ENCODE measurements at regions not wholly inside any gene's neighbourhood (a gene's known extent, or its start where the extent isn't known, plus 50 kb on each side); places are given as distances from the start of the nearest gene placed in this dataset.

DNA sequence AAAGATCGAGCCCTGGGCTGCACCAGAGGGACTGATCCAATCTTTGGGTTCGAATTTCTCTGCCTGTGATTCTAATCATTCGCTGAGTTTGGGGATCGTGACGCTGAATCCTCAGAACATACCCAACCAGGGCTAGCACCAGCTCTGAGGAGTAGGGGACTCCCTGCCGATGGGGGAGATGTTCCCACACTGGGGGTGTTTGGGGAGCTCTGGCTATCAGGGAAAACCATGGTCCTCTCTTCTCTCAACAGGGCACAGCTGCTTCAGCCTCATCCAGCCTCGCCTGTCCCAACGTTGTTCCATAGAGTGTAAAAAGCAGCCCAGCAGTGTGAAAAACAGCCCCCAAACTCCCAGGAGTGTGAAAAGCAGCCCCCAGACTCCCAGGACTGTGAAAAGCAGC, 136.6 kb downstream of the ANKRD60 start:
- no peak for DNase-seq (ENCODE audit: low read depth)

DNA sequence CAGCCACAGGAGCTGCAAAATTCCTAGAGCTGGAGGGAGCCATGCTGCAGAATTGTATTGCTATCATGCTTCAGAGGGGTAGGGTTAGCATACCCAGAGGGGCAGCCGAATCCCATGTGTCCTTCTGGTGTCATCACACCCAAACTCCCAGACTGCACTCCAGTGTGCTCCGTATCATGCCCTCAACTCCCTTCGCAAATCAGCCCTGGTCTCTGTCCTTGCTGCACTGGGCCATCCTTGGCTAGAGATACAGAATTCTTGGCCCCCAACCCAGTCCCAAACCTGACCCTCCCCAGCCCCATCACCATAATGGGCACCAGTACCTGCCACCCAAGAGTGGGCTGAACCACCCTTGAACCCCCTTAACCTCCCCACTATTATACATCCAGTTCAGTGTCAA, 138.3 kb downstream of the ANKRD60 start:
- no peak for DNase-seq (ENCODE audit: low read depth)

DNA sequence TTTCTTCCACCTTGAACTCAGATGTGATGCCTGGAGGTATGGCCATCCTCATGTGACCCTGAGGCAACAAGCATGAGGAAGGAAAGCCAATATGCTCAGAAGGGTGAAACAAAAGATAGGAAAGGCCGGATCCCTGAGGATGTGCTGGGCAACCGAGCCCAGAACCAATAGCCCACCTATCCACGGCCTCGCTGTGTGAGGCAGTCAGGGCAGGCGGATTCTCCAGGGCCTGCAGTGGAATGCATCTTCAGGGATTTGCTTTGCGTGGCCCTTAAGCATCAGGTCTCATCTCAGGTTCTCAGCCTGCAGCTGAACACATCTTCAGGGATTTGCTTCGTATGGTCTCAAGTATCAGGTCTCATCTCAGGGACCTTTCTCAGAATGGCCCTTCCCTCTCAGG, 139.8 kb downstream of the ANKRD60 start:
- no peak for DNase-seq (ENCODE audit: low read depth)

DNA sequence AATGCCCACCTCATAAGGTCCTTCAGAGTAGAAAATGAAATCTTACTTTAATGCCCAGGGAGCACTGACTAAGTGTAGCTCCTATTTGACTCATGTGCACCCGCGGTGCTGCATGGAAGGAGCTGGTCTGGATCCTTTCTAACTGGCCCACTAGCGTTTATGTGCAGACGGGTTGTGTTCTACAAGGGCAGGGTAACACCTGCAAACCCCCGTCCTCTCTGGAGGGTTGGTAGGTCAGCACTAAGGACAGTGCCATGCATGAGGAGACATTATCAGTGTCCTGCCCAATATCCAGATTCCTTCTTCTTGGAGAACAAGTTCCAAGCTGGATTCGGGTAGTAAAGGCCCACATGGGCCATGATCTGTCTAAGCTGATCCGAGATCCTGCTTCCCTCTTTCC, 140.3 kb downstream of the ANKRD60 start:
- DNase-seq (ENCODE audit: low read depth): no peak

DNA sequence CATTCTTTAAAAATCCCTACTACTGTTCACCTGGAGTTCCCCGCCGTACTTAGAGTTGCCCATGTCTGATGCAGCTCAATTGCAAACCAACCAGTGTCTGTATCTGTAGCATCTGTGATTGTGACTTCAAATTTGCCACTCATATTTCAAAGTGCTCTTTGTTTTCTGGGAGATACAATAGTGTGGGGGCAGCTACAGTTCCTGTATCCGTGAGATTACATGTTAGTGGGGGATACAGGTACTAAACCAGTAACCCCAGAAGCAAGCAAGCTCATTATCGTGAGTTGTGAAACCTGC, 140.9 kb downstream of the ANKRD60 start:
- no peak for DNase-seq (ENCODE audit: low read depth)

DNA sequence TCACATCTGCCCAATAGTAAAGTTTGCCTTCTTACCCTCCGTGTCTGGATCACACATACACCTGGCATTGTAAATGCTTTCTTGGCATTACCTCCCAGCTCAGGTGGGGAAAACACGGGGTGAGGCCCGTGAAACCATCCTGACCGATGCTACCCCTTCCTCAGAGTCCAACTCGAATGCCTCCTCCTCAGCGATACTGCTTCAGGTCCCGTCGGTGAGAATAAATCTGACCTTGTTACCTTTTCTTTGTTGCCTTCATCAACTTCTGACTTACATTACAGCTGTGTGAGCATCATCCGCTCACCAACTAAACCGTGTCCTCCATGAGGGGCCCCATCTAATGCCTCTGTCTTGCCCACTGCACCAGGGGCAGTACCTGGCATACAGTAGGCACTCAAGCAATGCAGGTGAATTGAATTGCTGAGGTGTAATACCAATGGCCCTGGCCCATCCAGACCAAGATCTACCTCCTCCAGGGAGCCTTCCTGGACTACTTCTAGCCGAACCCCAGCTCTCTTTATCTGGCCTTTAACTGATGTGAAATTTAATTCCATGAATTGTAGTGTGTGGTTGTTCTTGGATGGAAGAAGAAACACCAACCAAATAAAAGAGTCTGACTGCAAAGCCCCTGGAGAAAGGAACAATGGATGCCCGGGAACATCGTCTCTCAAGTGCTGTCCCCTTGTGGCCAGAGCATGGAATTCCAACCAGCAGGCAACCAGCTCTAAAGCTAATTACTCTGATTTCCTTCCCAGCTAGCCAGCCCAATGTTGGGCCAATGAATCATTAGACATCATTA, 141.5 kb downstream of the ANKRD60 start:
- DNase-seq (ENCODE audit: low read depth): no peak

DNA sequence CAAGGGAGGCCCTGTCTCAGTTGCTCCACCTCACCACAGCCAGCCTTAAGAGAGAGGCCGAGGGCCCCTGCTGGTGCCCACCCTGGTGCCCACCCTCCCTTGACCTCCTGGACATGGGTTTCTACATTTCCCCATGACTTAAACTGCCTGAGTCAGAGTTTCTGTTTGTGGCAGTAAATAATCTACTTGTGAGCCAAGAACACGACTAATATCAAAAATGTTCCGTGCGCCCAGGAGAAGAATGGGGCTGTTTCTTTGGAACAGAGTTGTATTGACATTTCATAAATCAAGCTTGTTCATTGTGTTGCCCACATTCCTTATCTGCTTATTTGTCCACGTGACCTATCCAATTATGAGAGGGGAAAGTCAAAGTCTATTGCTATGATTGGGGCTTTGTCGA, 143.5 kb downstream of the ANKRD60 start:
- no peak for DNase-seq (ENCODE audit: low read depth)

DNA sequence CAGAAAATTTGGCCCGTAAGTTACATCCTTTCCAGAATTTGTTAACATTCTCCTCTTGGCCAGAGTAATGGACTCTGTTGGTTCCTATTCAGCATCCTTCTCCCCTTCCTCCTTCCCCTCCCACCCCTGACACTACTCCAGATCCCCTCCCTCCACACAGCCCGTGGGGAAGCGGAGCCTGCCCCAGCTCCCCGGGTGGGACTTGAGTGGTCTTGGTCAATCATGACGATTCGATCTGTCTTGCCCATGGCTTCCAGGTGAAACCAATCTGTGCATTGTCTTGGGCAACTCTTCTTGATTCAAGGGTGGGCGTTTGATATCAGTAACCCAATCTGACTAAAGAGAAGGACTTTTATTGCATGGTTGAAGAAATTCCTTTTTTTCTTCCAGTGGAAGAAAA, 143.9 kb downstream of the ANKRD60 start:
- DNase-seq (ENCODE audit: low read depth): no peak

DNA sequence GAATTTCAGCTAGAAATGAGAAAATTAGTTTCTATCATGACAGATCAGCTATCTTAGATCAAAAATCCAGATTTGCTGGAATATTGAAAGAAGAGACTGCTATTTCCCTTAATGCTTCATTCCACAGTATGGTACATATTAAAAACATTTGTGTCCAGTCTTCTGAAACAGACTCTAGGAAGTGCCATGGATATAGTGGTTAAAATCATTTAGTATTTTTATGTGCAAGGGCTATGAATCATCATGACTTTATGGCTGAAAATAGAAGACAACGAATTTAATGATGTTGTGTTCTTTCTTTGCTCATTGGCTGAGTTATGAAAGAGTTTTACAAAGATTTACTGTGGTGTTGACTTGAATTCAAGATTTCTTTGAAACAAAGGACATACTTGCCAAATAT, 146.6 kb downstream of the ANKRD60 start:
- peak; percentile 80 for DNase-seq (ENCODE audit: low read depth)

DNA sequence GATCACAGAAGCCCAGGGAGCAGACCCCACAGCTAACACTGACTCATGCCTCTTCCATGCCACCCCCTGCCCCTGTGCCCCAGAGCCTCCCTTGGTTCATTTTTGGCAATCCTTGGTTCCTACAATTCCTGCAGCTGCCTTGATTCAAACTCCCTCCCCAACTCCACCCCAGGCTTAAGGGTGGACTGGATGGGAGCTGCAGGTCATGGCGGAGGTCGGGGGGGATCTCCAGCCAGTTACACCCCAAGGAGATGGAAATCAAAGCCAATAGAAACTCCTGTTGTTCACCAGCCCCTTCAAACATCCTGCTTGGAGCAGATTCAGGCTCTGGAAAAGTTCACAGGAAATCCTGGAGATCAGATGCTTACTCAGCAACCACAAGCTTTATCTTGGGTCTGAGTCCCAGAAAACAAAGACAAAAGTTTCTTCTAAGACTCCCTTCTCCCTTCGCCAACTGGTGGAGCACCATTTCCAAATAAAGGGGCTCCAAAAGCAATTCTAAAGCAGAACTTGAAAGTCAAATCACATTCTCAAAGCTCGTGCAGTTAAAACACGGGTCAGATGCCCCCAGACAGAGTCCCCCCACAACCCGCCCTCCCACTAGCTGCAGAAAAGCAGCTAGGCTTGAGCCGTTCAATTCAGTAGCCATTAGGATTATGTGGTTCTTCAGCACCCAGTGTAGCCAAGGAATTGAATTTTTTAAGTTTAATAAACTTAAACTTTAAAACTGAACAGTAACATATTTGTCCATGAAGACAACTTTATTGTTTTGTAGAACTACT, 149.5 kb downstream of the ANKRD60 start:
- peak; percentile 47 for DNase-seq (ENCODE audit: low read depth)

DNA sequence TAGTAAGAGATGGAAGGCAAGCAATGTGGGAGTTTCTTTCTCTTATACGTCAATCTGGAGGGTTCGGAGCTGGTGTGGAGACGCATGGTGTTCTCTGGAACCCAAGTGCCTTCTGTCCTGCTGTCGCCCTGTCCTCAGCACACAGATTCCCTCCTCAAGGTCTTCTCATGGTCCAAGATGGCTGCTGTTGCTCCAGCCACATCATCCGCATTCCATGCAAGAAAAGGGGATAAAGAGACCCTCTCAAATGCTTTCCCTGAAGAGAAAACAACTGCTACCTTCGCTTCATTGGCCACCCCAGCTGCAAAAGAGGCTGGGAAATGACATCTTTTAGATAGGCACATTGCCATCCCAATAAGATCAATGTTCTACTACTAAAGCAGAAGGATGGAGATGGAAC, 151.2 kb downstream of the ANKRD60 start:
- no peak for DNase-seq (ENCODE audit: low read depth)

DNA sequence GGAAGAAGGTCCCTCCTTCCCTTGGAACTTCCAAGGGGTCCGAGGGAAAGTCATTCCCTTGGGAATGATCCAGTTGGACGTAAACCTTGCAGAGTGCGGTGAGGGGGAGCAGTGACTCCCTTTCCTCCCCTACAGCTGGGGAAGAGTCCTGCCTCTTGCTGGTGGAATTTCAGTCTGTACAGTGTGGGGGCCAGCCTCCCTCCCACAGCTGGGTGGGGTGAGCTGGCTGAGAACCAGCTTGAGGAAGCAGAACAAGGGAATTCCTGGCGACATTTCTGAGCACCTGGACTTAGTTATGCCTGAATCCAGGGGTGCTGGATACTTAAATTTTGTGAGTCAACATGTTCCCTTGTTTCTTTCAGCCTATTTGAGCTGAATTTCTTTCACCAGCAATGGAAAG, 152.0 kb downstream of the ANKRD60 start:
- no peak for DNase-seq (ENCODE audit: low read depth)

DNA sequence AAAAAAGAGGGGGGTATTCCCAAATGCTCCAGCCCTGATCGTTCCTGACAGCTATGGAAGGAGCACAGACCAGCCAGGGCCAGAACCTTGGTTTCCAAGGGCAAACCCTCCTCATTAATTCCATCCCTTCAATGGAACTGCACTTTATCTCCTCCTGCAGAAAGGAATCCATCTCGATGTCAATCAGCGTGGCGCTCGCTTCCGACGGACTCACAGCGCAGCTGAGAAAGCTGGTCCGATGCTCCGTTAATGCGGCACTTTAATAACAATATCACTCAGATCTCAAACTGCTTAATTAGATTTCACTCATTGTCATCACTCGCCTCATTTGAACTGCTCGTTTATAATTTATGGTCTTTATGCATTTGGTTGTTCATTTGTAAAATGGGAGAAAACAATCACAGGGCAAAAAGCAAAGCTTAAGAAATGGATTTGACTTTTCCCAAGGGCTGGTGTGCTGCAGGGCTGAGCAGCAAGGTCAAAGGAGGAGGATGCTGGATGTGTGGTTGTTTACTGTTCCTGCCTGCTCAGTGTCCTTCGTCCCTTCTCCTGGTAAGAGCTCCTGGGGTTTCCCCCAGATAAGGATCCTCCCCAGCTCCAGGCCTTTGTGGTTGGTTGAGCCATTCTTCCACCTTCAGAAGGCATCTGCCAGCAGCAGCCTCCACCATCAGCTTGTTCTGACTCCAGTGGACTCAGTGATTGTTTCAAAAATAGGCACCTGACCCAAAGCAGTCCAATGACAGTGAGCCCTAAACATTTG, 152.7 kb downstream of the ANKRD60 start:
- no peak for DNase-seq (ENCODE audit: low read depth)

DNA sequence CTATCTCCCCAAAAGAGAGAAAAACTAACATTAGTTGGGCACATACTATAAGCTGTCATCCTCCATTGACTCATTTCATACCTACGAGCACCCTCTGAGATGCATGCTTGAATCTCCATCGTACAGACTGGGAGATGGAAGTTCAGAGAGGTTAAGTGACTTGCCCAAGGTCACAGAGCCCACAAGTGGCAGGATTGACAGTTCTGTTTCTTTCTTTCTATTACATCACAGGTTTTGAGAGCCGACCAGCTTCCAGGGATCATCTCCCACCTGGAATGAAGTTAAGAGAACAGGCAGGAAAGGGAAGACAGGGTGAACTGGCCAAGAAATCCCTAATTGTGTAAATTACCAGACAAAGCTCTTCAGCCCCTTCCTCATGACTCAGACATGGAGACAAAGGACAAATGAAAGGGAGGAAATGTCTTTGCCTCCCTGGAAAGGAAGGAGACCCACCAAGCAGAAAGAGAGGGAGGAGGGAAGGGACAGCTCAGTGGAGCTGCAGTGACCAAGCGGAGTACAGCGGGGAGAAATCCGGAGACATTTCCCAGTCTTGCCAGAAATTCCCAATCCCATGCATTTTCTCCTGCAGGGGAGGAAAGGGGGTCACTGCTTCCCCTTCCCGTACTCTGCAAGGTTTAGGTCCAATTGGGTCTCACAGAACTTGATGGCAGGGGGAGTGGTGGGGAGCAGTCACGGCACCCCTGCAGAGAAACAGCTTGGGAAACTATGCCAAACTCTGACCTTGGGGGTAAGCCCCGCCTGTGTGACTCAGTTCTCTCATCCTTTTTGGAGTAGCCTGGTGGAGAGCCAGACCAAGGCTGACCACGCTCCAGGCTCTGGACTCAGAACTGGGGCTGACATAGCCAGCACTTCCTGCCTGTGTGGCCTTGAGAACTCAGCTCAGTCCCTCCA, 154.3 kb downstream of the ANKRD60 start:
- peak; percentile 59 for DNase-seq (ENCODE audit: low read depth)

DNA sequence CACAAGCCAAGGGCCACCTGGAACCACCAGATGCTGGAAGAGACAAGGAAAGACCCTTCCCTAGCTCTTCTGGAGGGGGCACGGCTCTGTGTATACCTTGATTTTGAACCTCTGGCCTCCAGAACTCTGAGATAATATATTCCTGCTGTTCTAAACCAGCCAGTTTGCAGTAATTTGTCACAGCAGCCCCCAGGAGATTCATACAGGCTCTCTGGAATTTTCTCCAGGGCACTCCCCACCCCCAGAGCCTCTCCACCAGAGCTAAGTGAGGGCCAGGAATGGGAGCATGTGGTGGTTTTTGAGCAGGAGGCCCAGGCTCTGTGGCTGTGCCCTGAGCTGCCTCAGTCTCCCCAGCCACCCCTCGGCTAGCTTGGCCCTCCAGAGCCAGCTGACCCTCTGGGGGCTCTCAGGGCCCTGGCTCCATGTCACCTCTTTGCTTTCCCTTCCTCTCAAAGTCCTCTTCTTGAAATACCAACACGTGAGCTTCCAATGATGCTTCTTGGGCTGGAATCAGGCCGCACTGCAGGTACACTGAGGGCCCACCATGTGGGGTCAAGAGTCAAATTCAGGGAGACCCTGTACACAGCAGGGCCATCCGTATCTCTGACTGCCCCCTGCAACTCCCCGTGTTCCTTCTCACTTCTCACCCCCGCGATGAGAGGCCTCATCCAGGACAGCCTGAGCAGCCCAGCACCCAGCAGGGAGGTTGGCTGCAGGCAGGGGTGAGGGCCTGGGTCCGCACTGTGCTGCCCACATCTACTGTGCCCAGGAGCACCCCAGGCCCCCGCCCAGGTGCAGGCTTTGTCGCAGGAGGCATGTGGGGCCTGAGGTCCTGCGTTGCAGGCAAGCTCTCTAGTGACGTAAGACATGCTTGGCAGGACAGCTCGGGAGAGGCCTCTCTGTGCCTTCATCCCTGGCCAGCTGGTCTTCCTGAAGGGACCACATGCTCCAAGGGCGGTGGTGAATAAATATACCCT, 155.5 kb downstream of the ANKRD60 start:
- no peak for DNase-seq (ENCODE audit: low read depth)

DNA sequence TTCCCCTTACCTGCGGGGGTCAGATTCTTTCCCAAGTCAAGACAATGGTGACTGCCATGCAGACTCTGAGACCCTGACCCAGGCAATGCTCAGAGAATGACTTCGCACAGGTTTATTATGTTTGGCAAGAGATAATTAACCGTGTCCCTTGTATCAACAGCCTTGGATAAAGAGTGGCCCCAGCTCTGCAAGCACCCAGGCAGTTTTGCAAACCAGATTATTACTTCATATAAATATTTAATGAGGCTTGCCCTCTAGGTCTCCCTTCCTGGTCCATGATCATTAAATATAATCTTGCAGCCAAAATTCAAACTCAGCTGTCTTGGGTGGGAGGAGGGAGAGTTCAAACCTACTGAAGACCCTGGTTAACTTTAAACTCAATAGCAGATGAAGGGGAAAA, 156.5 kb downstream of the ANKRD60 start:
- no peak for DNase-seq (ENCODE audit: low read depth)

DNA sequence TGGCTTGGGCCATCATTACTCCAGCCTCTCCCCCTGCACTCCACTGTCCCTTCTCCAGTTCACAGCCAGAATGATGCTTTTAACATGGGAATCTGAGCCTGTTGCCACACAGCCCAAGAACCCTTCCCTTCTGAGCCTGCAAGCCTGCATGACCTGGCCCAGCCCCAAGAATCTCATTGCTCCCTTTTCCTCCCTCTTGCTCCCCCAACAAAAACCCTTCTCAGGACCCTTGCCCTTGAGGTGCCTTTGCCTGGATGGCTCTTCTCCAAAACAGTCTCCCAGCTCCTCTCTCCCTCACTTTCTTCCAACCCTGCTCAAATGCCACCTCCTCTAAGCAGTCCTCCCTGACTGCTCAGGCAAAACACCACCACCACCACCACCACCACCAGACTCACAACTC, 157.2 kb downstream of the ANKRD60 start:
- no peak for DNase-seq (ENCODE audit: low read depth)

DNA sequence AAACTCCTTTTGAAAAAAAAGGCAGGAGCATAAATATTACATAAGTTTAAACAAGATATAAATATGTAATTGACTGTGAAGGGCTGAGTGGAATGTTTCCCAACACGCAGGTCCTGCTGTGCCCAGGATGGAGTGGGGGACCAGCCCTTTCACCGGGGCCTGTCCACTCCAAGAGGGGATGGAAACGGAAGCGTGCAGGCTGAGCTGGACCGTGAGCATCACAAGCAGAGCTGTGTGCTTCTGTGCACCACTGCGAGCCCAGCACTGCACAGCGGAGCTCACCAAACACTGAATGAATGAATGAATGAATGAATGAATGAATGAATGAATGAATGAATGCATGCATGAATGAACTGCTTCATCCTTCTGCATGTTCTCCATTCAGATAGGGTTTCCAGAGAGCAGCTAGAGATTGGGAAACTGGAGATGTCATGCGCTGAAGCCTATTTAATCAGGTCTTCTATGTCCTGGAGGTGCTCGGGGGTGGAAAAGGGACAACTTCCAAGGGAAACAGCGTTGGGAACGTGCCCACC, 157.7 kb downstream of the ANKRD60 start:
- no peak for DNase-seq (ENCODE audit: low read depth)

DNA sequence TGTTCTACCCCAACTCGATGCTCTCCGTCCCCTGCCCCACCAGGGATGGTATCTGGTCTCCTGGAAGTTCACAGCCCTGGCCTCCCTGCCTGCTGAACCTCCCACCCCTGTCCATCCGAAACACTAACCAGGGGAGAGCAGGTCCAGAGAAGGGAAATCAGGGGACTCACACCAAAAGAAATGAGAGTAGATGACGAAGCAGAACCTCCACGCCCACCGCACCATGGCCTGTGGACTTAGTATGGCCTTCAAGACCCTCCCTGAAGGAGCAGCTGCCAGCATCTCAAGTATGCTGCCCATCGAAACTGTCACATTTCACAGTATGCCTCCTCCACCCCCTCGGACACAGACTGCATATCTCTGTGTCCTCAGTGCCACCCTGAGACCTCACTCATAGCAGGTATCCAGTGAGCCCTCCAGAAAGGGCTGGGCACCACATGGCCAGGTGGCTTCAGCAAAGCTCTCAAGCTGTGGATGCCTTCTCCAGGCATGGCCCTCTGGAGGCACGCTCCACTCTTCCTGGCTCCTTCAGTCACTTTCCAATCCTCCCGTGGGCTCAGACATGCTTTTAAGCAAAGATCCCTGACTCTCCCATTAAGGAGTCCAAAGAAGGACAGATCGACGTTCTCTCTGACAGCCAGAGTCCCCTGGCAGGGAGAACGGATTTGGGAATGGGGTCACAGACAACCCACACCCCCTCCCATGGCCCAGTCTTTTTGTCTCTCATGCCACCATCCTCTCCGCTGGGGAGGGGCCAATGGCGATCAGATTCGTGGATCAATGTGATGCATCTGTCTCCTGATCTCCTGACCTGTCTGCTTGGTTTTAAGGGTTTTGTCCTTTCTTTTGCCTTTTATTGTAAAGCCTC, 158.4 kb downstream of the ANKRD60 start:
- no peak for DNase-seq (ENCODE audit: low read depth)

DNA sequence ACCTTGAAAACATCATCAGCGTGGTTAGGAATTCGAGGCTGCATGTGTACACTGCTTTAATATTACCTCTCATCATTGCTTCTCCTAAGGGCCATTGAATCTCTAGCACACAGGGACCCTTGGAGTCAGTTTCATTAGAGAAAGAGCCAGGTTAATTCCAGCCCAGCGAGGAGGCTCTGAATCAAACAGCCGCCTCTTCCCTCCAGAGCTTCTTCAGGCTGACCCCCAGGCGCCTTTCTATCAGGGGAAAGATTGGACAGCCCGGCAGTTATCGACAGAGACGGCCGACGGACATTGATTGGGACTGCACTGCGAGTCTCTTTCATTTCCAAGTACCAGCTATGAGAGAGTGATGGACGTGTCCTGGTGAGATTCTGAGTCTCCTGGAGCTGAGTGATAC, 159.2 kb downstream of the ANKRD60 start:
- DNase-seq (ENCODE audit: low read depth): no peak
